Activated CD4-positive, alpha-beta T cell treated with anti-CD3 and anti-CD28 coated beads for 36 hours (primary cell): ENCODE measurements at regions not wholly inside any gene's neighbourhood (a gene's known extent, or its start where the extent isn't known, plus 50 kb on each side); places are given as distances from the start of the nearest gene placed in this dataset.
"Not testable (repeated sequence)": the region's sequence is repeated elsewhere in the genome, so short reads cannot be mapped to it uniquely, and the experiment has no call there.

ENCODE experiments used
- ATAC-seq: fragments of 200-7000 bp; cut with Tn5 transposase; one replicate; pipeline ENCODE4 v1.10.0; 2021; ENCODE audit warnings: mild to moderate bottlenecking, moderate library complexity
- CTCF ChIA-PET: fragments of 350-600 bp; sonication (Branson Sonifier 250); formaldehyde crosslinking; loops from one replicate; lab custom pipeline; 2021; ENCODE audit warnings: antibody characterized with exemption; lab: Charles Lee
- POLR2A ChIA-PET: fragments of 350-600 bp; sonication (Branson Sonifier 250); formaldehyde crosslinking; loops from one replicate; lab custom pipeline; 2021; ENCODE audit warnings: antibody characterized with exemption, inconsistent platforms; lab: Charles Lee
- DNase-seq: peaks from one replicate; pipeline ENCODE4 v3.0.0-alpha.2; 2020
- H3K27ac Mint-ChIP-seq: one replicate; pipeline ENCODE4 v1.8.0; 2021; ENCODE audit warnings: mixed read lengths
- H3K27me3 Mint-ChIP-seq: one replicate; pipeline ENCODE4 v1.8.0; 2021; ENCODE audit warnings: mixed read lengths
- H3K36me3 Mint-ChIP-seq: one replicate; pipeline ENCODE4 v1.8.0; 2021; ENCODE audit warnings: low read depth, mixed read lengths
- H3K4me1 Mint-ChIP-seq: one replicate; pipeline ENCODE4 v1.8.0; 2021; ENCODE audit warnings: mixed read lengths
- H3K4me3 Mint-ChIP-seq: one replicate; pipeline ENCODE4 v1.8.0; 2021; ENCODE audit warnings: mild to moderate bottlenecking, moderate library complexity, mixed read lengths
- H3K9me3 Mint-ChIP-seq: one replicate; pipeline ENCODE4 v1.8.0; 2021; ENCODE audit warnings: low read depth, mixed read lengths
- intact Hi-C, 2 experiments: fragments of 100-400 bp; cut with DNase I in 1 of 2; cut with micrococcal nuclease in 1 of 2; formaldehyde crosslinking; loops; one replicate each; pipeline versions ENCODE4 v1.14.2 to v1.15.1; 2022 to 2024; cut with DNase I, micrococcal nuclease

GRCh38 chr3:6736836-6737629 is 123.9 kb upstream of the GRM7 start:
- Mint-ChIP-seq H3K36me3 (no peaks in the 10 kb centered on the region), H3K27ac (no peak overlapping the region), H3K27me3 (no peaks in the 10 kb centered on the region), H3K4me1 (no peaks in the 10 kb centered on the region), H3K4me3 (no peak overlapping the region), H3K9me3 (peaks cover 2% of the 10 kb centered on the region)
- no peak for ATAC-seq
- POLR2A ChIA-PET: interaction anchor here (0.6 kb wide), 1 partner anchor 375 kb away, joined by 4 read pairs; no protein-coding TSS in a partner anchor
- intact Hi-C loops: no loop called here
- CTCF ChIA-PET: no interaction called here
- no peak for DNase-seq

- peaks cover 2% of the 10 kb centered on the region for H3K9me3 Mint-ChIP-seq
- ChIA-PET CTCF (no interaction called here), POLR2A (no interaction called here)
- intact Hi-C loops: no loop called here
- H3K4me1 Mint-ChIP-seq: no peaks in the 10 kb centered on the region
- no peak overlapping the region for H3K27ac Mint-ChIP-seq
- DNase-seq: no peak
- H3K36me3 Mint-ChIP-seq: no peaks in the 10 kb centered on the region
- no peaks in the 10 kb centered on the region for H3K27me3 Mint-ChIP-seq
- H3K4me3 Mint-ChIP-seq: no peak overlapping the region
- no peak for ATAC-seq
These were observed 123.3 kb upstream of the GRM7 start for GRCh38 chr3:6737630-6738029.

- Mint-ChIP-seq H3K27me3 (no peaks in the 10 kb centered on the region), H3K27ac (no peak overlapping the region), H3K4me3 (no peak overlapping the region), H3K4me1 (no peaks in the 10 kb centered on the region), H3K9me3 (peaks cover 2% of the 10 kb centered on the region), H3K36me3 (no peaks in the 10 kb centered on the region)
- ATAC-seq (no peak), DNase-seq (no peak)
- ChIA-PET POLR2A (no interaction called here), CTCF (no interaction called here)
- intact Hi-C loops: no loop called here
These were observed 121.6 kb upstream of the GRM7 start for GRCh38 chr3:6739288-6739687.

DNA sequence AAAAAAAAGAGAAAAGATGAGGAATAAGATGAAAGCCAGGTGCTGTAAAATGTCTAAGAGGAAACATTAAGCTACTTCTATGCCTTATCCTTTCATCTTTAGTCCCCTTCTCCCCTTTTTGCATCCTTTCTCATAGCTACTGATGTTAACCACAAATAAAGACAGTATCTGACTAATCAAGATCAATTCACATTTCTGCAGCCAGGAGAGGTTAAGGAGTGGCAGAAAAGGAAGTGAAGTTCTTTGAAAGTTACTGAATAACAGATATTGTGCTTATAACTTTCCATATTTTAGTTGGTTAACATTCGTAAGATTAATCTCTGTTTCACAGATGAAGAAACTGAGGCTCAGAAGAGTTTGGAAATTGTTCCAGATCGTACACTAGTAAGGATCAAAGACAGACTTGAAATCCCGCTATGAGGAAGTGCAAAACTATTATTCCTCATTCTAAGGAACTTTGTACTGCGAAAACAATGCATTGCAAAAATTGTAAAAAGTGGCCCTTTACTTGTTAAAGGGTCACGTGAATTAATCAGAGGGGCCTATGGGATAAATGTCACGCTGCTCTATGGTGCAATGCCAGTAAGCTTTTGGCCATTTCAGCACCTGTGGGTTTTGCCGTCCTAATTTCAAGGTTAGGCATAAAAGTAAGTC is 117.7 kb upstream of the GRM7 start:
- CTCF ChIA-PET: no interaction called here
- ATAC-seq (no peak), DNase-seq (no peak)
- no peaks in the 10 kb centered on the region for H3K27me3 Mint-ChIP-seq
- no peak overlapping the region for H3K27ac Mint-ChIP-seq
- intact Hi-C loops: no loop called here
- H3K9me3 Mint-ChIP-seq: peaks cover 6% of the 10 kb centered on the region
- no peaks in the 10 kb centered on the region for H3K36me3 Mint-ChIP-seq
- no peaks in the 10 kb centered on the region for H3K4me1 Mint-ChIP-seq
- no peak overlapping the region for H3K4me3 Mint-ChIP-seq
- POLR2A ChIA-PET: no interaction called here

- intact Hi-C loops: no loop called here
- ATAC-seq: no peak
- CTCF ChIA-PET: no interaction called here
- no peak for DNase-seq
- Mint-ChIP-seq H3K27me3 (no peaks in the 10 kb centered on the region), H3K9me3 (peaks cover 9% of the 10 kb centered on the region), H3K4me1 (no peaks in the 10 kb centered on the region), H3K27ac (no peak overlapping the region), H3K36me3 (no peaks in the 10 kb centered on the region), H3K4me3 (no peak overlapping the region)
- POLR2A ChIA-PET: no interaction called here
These were observed 114.5 kb upstream of the GRM7 start for GRCh38 chr3:6746443-6746842.

DNA sequence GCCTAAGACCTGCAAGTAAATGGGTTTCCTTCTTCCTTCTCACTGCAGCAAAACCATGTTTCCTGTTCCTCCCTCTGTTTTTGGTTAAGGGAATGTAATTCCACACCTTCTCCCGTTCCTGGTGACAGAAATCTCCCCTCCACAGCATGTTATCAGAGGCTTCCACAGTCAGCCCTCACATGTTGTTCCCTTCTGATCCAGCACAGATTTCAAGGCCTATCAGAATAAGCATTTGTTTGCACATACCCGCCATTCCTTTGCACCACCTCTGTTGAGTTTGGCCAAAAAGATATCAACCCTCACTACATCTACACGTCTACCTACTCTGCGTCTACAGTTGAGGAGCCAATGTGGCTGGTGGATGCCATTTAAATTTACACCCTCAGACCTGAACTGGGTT is 113.9 kb upstream of the GRM7 start:
- DNase-seq (no peak), ATAC-seq (no peak)
- CTCF ChIA-PET: no interaction called here
- POLR2A ChIA-PET: no interaction called here
- Mint-ChIP-seq H3K4me1 (no peaks in the 10 kb centered on the region), H3K4me3 (no peak overlapping the region), H3K9me3 (peaks cover 9% of the 10 kb centered on the region), H3K36me3 (no peaks in the 10 kb centered on the region), H3K27ac (no peak overlapping the region), H3K27me3 (no peaks in the 10 kb centered on the region)
- intact Hi-C loops: no loop called here

- no peak overlapping the region for H3K27ac Mint-ChIP-seq
These were observed 110.1 kb upstream of the GRM7 start for GRCh38 chr3:6750782-6751181.

DNA sequence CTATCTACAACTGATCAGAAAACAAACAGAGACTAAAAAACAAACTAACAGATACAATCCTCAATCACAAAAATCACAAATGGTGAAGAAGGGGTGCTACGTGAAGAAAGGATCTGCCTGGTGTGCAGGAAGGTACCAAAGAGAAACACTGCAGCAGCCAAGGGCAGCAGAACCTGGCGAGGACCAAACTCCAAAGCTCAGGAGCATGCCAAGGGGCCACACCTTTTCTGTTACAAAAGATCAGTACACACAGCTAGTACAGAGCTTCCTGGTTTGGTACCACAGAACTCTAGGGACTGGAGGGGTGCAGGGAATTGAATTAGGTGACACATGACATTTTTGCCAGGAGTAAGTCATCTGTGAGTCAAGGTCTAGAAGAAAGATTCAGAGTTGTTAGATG is 107.4 kb upstream of the GRM7 start:
- no peaks in the 10 kb centered on the region for H3K36me3 Mint-ChIP-seq
- CTCF ChIA-PET: interaction anchor here (0.6 kb wide), 1 partner anchor 489 kb away, joined by 3 read pairs; no protein-coding TSS in a partner anchor
- H3K9me3 Mint-ChIP-seq: peaks cover 15% of the 10 kb centered on the region
- no peaks in the 10 kb centered on the region for H3K4me1 Mint-ChIP-seq
- no peak overlapping the region for H3K27ac Mint-ChIP-seq
- no peak overlapping the region for H3K4me3 Mint-ChIP-seq
- ATAC-seq: no peak
- no peaks in the 10 kb centered on the region for H3K27me3 Mint-ChIP-seq
- intact Hi-C loops: no loop called here
- DNase-seq: no peak
- POLR2A ChIA-PET: no interaction called here

More at GRCh38 chr3:6750782-6751181, 110.1 kb upstream of the GRM7 start:
- Mint-ChIP-seq H3K4me3 (no peak overlapping the region), H3K27me3 (no peaks in the 10 kb centered on the region), H3K4me1 (no peaks in the 10 kb centered on the region), H3K9me3 (peaks cover 17% of the 10 kb centered on the region), H3K36me3 (no peaks in the 10 kb centered on the region)
- CTCF ChIA-PET: no interaction called here
- POLR2A ChIA-PET: no interaction called here
- DNase-seq (no peak), ATAC-seq (no peak)
- intact Hi-C loops: no loop called here

DNA sequence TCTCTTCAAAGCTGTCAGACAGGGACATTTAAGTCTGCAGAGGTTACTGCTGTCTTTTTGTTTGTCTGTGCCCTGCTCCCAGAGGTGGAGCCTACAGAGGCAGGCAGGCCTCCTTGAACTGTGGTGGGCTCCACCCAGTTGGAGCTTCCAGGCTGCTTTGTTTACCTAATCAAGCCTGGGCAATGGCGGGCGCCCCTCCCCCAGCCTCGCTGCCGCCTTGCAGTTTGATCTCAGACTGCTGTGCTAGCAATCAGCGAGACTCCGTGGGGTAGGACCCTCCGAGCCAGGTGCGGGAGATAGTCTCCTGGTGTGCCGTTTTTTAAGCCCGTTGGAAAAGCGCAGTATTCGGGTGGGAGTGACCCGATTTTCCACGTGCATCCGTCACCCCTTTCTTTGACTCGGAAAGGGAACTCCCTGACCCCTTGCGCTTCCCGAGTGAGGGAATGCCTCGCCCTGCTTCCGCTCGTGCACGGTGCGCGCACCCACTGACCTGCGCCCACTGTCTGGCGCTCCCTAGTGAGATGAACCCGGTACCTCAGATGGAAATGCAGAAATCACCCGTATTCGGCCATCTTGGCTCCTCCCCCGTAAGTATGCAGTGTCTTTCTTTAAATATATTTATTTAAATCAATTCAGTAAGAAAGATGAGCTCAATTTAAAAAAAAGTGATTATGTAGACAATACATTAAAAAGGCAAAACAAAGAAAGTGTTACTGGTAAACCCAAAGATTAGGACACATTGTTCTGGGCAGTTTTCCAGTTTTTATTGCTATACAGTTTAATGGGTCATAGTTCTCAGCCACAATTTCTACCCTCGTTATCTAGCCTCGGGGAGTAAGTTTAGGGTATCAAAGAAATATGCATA is 91.2 kb upstream of the GRM7 start:
- POLR2A ChIA-PET, H3K27ac Mint-ChIP-seq, H3K27me3 Mint-ChIP-seq, DNase-seq, H3K9me3 Mint-ChIP-seq, intact Hi-C loops, H3K4me1 Mint-ChIP-seq, CTCF ChIA-PET, ATAC-seq, H3K4me3 Mint-ChIP-seq, H3K36me3 Mint-ChIP-seq: not testable (repeated sequence)

DNA sequence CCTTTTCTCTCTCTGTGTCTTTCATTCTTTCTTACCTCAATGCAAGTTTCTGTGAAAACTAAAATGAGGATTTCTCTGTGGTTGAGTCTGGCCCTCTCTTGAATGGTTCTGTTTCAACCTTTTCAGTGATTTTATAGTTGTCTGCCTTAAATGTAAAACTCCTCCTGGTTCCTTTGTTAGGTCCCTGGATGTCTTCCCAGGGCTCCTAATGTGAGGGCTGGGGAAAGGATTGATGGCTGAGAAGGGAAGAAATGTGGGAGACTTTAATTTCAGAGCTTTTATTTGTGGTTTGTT is 90.6 kb upstream of the GRM7 start:
- intact Hi-C loops: no loop called here
- Mint-ChIP-seq H3K4me1 (no peaks in the 10 kb centered on the region), H3K27me3 (no peaks in the 10 kb centered on the region), H3K4me3 (no peak overlapping the region), H3K36me3 (no peaks in the 10 kb centered on the region), H3K9me3 (no peaks in the 10 kb centered on the region), H3K27ac (no peak overlapping the region)
- ATAC-seq: no peak
- ChIA-PET CTCF (no interaction called here), POLR2A (no interaction called here)
- no peak for DNase-seq

GRCh38 chr3:6771171-6771570 is 89.7 kb upstream of the GRM7 start:
- ATAC-seq (no peak), DNase-seq (no peak)
- Mint-ChIP-seq H3K9me3 (no peaks in the 10 kb centered on the region), H3K27ac (no peak overlapping the region), H3K36me3 (no peaks in the 10 kb centered on the region), H3K4me3 (no peak overlapping the region), H3K4me1 (no peaks in the 10 kb centered on the region), H3K27me3 (no peaks in the 10 kb centered on the region)
- POLR2A ChIA-PET: no interaction called here
- CTCF ChIA-PET: no interaction called here
- intact Hi-C loops: no loop called here
